GM10266 (cell line): ENCODE measurements at regions not wholly inside any gene's neighbourhood (a gene's known extent, or its start where the extent isn't known, plus 50 kb on each side); places are given as distances from the start of the nearest gene placed in this dataset.

Experiments
- DNase-seq: peaks from one replicate; pipeline ENCODE4 v3.0.0; 2012; ENCODE audit errors: extremely low spot score
- CTCF ChIP-seq: IDR thresholded peaks from 2 replicates; pipeline ENCODE4 v1.5.1; 2012; ENCODE audit warnings: mild to moderate bottlenecking, low read depth; ENCODE audit not compliant: control insufficient read depth, insufficient read depth; ENCODE audit errors: missing control alignments

DNA sequence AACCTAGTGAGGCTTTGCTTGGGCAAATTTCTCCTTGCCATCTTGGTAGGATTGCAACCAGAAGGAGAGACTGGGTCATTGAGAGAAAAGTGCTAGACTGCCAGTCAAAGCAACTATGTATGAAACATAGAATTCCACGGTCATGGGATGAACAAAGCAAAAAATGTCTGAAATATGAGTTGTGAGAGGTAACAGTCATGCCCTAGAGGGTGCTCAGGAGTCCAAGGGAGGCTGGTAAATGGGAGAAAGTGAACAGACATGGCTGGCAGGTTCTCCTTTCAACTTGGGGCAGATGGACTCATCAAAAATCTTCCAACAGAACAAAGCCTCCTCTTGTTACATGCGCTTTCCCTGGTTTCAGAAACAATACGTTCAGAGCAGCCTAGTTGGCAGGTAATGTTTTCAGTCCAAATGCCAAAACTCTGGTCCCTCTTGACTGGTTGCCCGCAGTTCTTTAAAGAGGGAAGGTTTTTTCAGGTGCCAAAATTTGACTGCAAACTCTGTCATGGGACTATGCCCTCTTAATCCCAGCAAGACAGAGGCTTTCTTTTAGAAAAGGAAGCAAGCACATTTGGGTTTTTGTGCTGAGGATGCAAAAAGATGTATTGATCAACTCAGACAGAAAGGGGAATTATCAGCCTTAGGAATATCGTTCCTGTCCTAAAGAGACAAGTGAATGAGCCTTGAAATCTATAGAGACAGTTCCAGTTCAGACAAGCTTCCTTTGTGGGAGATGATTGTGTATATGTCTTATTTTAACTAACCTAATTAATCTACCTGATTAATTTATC lies 68.5 kb upstream of the SASH1 start:
- TF ChIP-seq CTCF: no peak
- no peak for DNase-seq

DNA sequence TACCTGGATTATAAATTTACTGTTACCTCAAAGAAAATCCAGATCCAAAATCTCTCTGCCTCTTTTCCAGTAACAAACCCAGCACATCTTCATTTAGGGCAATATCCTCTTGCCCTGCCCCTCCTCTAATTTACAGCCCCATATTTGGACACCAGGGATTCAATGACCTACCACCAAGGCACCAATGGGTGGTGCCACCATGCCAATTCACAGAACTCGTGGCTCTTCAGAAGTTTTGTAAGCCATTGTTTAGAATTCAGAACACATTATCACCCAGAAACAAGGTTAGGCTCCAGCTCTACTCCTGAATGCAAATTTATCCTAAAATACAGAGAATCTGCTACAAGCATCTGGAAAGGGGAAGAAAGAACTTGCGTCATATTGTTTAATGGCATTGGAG lies 67.8 kb upstream of the SASH1 start:
- no peak for DNase-seq
- no peak for TF ChIP-seq CTCF

DNA sequence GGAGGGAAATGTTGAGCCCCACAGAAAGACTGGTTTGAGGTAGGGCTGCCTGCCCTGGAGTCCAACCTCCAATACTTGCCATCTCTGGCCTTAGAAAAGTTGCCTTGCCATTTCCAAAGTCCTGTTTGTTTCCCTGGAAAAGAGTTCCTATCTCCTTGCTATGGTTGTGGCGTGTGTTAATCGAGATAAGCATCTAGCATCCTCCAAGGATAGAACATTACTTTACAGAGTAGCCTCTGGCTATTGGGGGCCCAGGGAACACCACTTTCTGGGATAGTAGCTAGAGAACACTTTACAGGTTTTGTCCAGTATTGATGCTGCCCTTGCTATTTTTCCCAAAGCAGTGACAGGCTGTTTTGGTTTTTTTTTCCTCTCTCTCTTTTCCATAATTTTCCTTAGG lies 57.4 kb upstream of the SASH1 start:
- DNase-seq: no peak
- TF ChIP-seq CTCF: no peak

- DNase-seq: no peak
- TF ChIP-seq CTCF: no peak
These were observed 56.1 kb upstream of the SASH1 start for GRCh38 chr6:148286563-148286962.

DNA sequence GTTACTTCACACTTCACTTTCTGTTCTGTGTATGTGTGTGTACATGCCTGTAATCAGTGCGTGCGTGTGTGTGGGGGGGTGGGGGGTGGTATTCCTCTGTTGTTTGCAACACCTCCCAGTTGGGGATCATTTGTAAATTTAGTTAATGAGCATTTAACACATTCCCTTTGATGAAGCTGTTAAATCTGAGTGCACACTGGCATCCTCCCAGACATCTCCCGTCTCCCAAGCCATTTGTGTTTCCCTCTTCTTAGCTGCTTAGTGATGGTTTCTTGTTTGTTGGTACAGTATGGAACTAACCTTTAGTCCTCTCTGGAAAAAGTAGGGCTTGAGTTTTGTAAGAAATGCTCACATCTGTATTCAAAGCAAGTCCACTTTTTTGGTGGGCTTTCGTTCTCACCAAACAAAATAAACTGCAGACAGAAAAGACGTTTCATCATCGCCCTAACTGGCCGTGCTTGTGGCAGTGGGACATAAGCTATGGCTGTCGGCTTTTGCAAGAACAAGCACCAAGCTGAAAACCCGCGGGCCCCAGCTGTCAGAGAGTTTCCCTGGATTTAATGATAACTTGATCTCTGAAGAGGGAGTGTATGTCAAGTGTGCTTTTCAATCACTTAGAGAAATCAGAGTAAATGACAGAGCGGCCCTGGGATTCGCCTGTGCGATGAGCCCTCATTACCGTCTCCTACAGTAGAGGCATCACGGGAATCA lies 54.9 kb upstream of the SASH1 start:
- TF ChIP-seq CTCF: no peak
- no peak for DNase-seq

GRCh38 chr6:148288541-148288940 lies 54.1 kb upstream of the SASH1 start:
- DNase-seq: no peak
- no peak for TF ChIP-seq CTCF

- TF ChIP-seq CTCF: no peak
These were observed 53.5 kb upstream of the SASH1 start for GRCh38 chr6:148289153-148289552.

More at GRCh38 chr6:148289153-148289552, 53.5 kb upstream of the SASH1 start:
- no peak for DNase-seq
